DOHH2 (cell line): ENCODE measurements at regions not wholly inside any gene's neighbourhood (a gene's known extent, or its start where the extent isn't known, plus 50 kb on each side); places are given as distances from the start of the nearest gene placed in this dataset.

Experiments
- CTCF ChIP-seq: fragments of 200-600 bp; sonication (generic); IDR thresholded peaks from one replicate; pipeline ENCODE4 v1.5.1; 2014; ENCODE audit warnings: antibody characterized with exemption, mild to moderate bottlenecking, low read depth, low read length; ENCODE audit not compliant: poor library complexity, severe bottlenecking
- EZH2phosphoT487 ChIP-seq: fragments of 200-600 bp; sonication (generic); IDR thresholded peaks from 2 replicates; pipeline ENCODE4 v1.6.1; 2017; ENCODE audit warnings: borderline replicate concordance, mild to moderate bottlenecking, antibody characterized with exemption, low read length, moderate library complexity, mixed read lengths

DNA sequence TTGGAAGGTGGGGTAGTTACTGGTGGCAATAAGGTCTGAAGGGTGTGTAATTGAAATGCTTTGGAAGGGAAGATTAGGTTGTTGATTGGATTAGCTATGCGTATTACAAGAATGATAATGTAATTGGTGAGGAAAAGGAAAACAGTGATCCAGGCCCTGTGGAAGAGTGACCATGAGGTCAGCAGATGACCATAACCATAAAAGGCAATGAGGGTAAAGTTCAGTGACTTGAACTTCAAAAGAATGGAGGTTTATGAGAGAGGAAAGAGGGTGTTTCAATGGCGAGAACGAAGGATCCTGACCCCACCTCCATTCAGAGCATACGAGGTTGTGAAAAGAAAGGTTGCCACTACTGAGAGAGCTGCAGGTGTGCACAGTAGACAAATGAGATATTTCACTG is 439.7 kb downstream of the CCSER2 start:
- TF ChIP-seq CTCF (no peak), EZH2phosphoT487 (no peak)
